Esophagus muscularis mucosa (tissue), 4 donors: ENCODE measurements at regions not wholly inside any gene's neighbourhood (a gene's known extent, or its start where the extent isn't known, plus 50 kb on each side); places are given as distances from the start of the nearest gene placed in this dataset.

Experiments
- DNase-seq: peaks from one replicate; pipeline ENCODE4 v3.0.0-alpha.2; 2017; ENCODE audit errors: extremely low spot score
- H3K27ac ChIP-seq, 4 donors: fragments of 200-600 bp; sonication (generic); replicated peaks in 1 of 4; 1 replicate in 3 of 4; 2 replicates in 1 of 4; pipeline ENCODE4 v1.5.1; 2016 to 2019; ENCODE audit warnings: mild to moderate bottlenecking in 1 of 4
- H3K27me3 ChIP-seq, 4 donors: fragments of 200-600 bp; sonication (generic); one replicate each; pipeline versions ENCODE4 v1.5.1 to v1.6.0; 2016 to 2019
- H3K36me3 ChIP-seq, 4 donors: fragments of 200-600 bp; sonication (generic); one replicate each; pipeline ENCODE4 v1.5.1; 2016 to 2019
- H3K4me1 ChIP-seq, 4 donors: fragments of 200-600 bp; sonication (generic); one replicate each; pipeline ENCODE4 v1.5.1; 2016 to 2019
- H3K4me3 ChIP-seq, 4 donors: fragments of 200-600 bp; sonication (generic); 1 replicate in 2 of 4; 2 replicates in 2 of 4; pipeline ENCODE4 v1.5.1; 2016 to 2019; ENCODE audit warnings: mild to moderate bottlenecking in 4 of 4, moderate library complexity in 1 of 4
- H3K9me3 ChIP-seq, 4 donors: fragments of 200-600 bp; sonication (generic); 1 replicate in 3 of 4; 2 replicates in 1 of 4; pipeline ENCODE4 v1.5.1; 2016 to 2019
- CTCF ChIP-seq, 3 experiments: fragments of 200-600 bp in 2 of 3; fragments of 450-650 bp in 1 of 3; sonication (generic) in 2 of 3; IDR thresholded peaks; one replicate each; pipeline ENCODE4 v1.5.1; 2017 to 2019; ENCODE audit warnings: antibody characterized with exemption in 3 of 3, mild to moderate bottlenecking in 2 of 3, moderate library complexity in 1 of 3
- EP300 ChIP-seq: sonication (generic); formaldehyde crosslinking; IDR thresholded peaks from one replicate; pipeline ENCODE4 v1.6.1; 2017; ENCODE audit warnings: antibody characterized with exemption
- POLR2A ChIP-seq: fragments of 450-650 bp; IDR thresholded peaks from one replicate; pipeline ENCODE4 v1.6.1; 2017; ENCODE audit warnings: antibody characterized with exemption, moderate library complexity, mild to moderate bottlenecking, low read depth
- POLR2AphosphoS5 ChIP-seq, 2 donors: sonication (generic); formaldehyde crosslinking; IDR thresholded peaks; one replicate each; pipeline ENCODE4 v1.6.1; 2017; ENCODE audit warnings: antibody characterized with exemption in 2 of 2
- WGBS: methylation state at CpG from one replicate; pipeline ENCODE4 v1.1.5; 2018; 5-methylcytosine and 5-hydroxymethylcytosine counted together
- intact Hi-C: fragments of 100-400 bp; cut with DNase I; formaldehyde crosslinking; loops from one replicate; pipeline ENCODE4 v1.15.1; 2023

GRCh38 chr2:12007282-12007681, 260.9 kb downstream of the LPIN1 start:
- no peak for DNase-seq
- Histone ChIP-seq H3K27ac (no peak overlapping the region), H3K36me3 (no peaks in the 10 kb centered on the region), H3K4me3 (no peak overlapping the region), H3K27me3 (no peaks in the 10 kb centered on the region), H3K4me1 (peaks cover 0 to 11% (median 9%) of the 10 kb centered on the region in 4 donors), H3K9me3 (no peaks in the 10 kb centered on the region)
- TF ChIP-seq POLR2A (no peak), CTCF (IDR thresholded peaks at IDR 0.05) (no peak), EP300 (no peak), POLR2AphosphoS5 (IDR thresholded peaks at IDR 0.05) (no peak)
- WGBS, result 100% methylated on average over 1 of the region's 1 CpG
- intact Hi-C loops, result no loop called here

GRCh38 chr2:12008425-12009061, 262.1 kb downstream of the LPIN1 start:
- WGBS, result 81% methylated on average over 6 of the region's 6 CpGs
- H3K9me3 ChIP-seq, result no peaks in the 10 kb centered on the region
- no peak overlapping the region for H3K4me3 ChIP-seq
- no peak overlapping the region for H3K27ac ChIP-seq
- peaks cover 0 to 11% (median 9%) of the 10 kb centered on the region in 4 donors for H3K4me1 ChIP-seq
- no peaks in the 10 kb centered on the region for H3K36me3 ChIP-seq
- intact Hi-C loops, result no loop called here
- no peak for DNase-seq
- H3K27me3 ChIP-seq, result no peaks in the 10 kb centered on the region
- TF ChIP-seq CTCF (IDR thresholded peaks at IDR 0.05) (no peak), EP300 (no peak), POLR2AphosphoS5 (IDR thresholded peaks at IDR 0.05) (no peak), POLR2A (no peak)

- intact Hi-C loops, result no loop called here
- H3K4me1 ChIP-seq, result peaks cover 0 to 13% (median 10%) of the 10 kb centered on the region in 4 donors
- no peaks in the 10 kb centered on the region for H3K27me3 ChIP-seq
- no peak for TF ChIP-seq EP300
- no peak for TF ChIP-seq POLR2AphosphoS5 (IDR thresholded peaks at IDR 0.05)
- no peak for TF ChIP-seq POLR2A
- no peak for TF ChIP-seq CTCF (IDR thresholded peaks at IDR 0.05)
- H3K4me3 ChIP-seq, result no peak overlapping the region
- 88% methylated on average over 3 of the region's 3 CpGs for WGBS
- no peak for DNase-seq
- no peaks in the 10 kb centered on the region for H3K36me3 ChIP-seq
- H3K9me3 ChIP-seq, result no peaks in the 10 kb centered on the region
- no peak overlapping the region for H3K27ac ChIP-seq
Measured at GRCh38 chr2:12009323-12009905, 263.0 kb downstream of the LPIN1 start.

GRCh38 chr2:12010059-12010458, 263.6 kb downstream of the LPIN1 start:
- H3K36me3 ChIP-seq, result no peaks in the 10 kb centered on the region
- no peak for DNase-seq
- intact Hi-C loops, result no loop called here
- no peak overlapping the region for H3K27ac ChIP-seq
- 100% methylated on average over 1 of the region's 1 CpG for WGBS
- no peaks in the 10 kb centered on the region for H3K9me3 ChIP-seq
- H3K27me3 ChIP-seq, result no peaks in the 10 kb centered on the region
- H3K4me1 ChIP-seq, result peaks cover 0 to 14% (median 11%) of the 10 kb centered on the region in 4 donors
- H3K4me3 ChIP-seq, result no peak overlapping the region
- TF ChIP-seq POLR2AphosphoS5 (IDR thresholded peaks at IDR 0.05), result no peak
- TF ChIP-seq EP300, result no peak
- no peak for TF ChIP-seq CTCF (IDR thresholded peaks at IDR 0.05)
- no peak for TF ChIP-seq POLR2A

GRCh38 chr2:12010779-12011178, 264.3 kb downstream of the LPIN1 start:
- TF ChIP-seq POLR2A, result no peak
- no peak for TF ChIP-seq POLR2AphosphoS5 (IDR thresholded peaks at IDR 0.05)
- no peak for TF ChIP-seq CTCF (IDR thresholded peaks at IDR 0.05)
- TF ChIP-seq EP300, result no peak
- intact Hi-C loops, result no loop called here
- H3K9me3 ChIP-seq, result no peaks in the 10 kb centered on the region
- no peaks in the 10 kb centered on the region for H3K27me3 ChIP-seq
- peaks cover 0 to 14% (median 11%) of the 10 kb centered on the region in 4 donors for H3K4me1 ChIP-seq
- H3K36me3 ChIP-seq, result no peaks in the 10 kb centered on the region
- DNase-seq, result no peak
- no peak overlapping the region for H3K4me3 ChIP-seq
- WGBS, result 91% methylated on average over 4 of the region's 4 CpGs
- no peak overlapping the region for H3K27ac ChIP-seq
